Activated CD4-positive, CD25-positive, alpha-beta regulatory T cell treated with anti-CD3 and anti-CD28 coated beads, Interleukin-2, amount 50 U/mL, for 16 hours (primary cell): ENCODE measurements at regions not wholly inside any gene's neighbourhood (a gene's known extent, or its start where the extent isn't known, plus 50 kb on each side); places are given as distances from the start of the nearest gene placed in this dataset.

Source experiments
- DNase-seq: peaks from one replicate; pipeline ENCODE4 v3.0.0-alpha.2; 2020; ENCODE audit warnings: low read depth, low spot score

GRCh38 chr6:163635731-163636364 is 221.3 kb downstream of the QKI start:
- DNase-seq: no peak

- DNase-seq: no peak
Observed at GRCh38 chr6:163635315-163635714, 220.8 kb downstream of the QKI start.

- DNase-seq: no peak
Observed at GRCh38 chr6:163634211-163635171, 220.0 kb downstream of the QKI start.

GRCh38 chr6:163630991-163631390 is 216.5 kb downstream of the QKI start:
- no peak for DNase-seq

- no peak for DNase-seq
Observed at GRCh38 chr6:163630572-163630971, 216.1 kb downstream of the QKI start.

GRCh38 chr6:163630096-163630495 is 215.6 kb downstream of the QKI start:
- DNase-seq: no peak
